Motor neuron (in vitro differentiated cells): ENCODE measurements at regions not wholly inside any gene's neighbourhood (a gene's known extent, or its start where the extent isn't known, plus 50 kb on each side); places are given as distances from the start of the nearest gene placed in this dataset.

Experiments
- ATAC-seq, 8 experiments: fragments of 200-7000 bp; cut with Tn5 transposase; replicated peaks in 6 of 8; 2 replicates each; pipeline ENCODE4 v1.8.0; 2021; ENCODE audit warnings: mild to moderate bottlenecking in 8 of 8, moderate library complexity in 8 of 8
- H3K27ac ChIP-seq, 2 donors: fragments of 250-450 bp; sonication (Bioruptor Pico); 2 replicates each; pipeline ENCODE4 v1.9.0; 2021; ENCODE audit warnings: antibody characterized with exemption in 2 of 2, mild to moderate bottlenecking in 2 of 2, moderate library complexity in 1 of 2
- H3K4me1 ChIP-seq, 2 donors: fragments of 250-450 bp; sonication (Bioruptor Pico); replicated peaks in 1 of 2; 2 replicates each; pipeline ENCODE4 v1.6.1; 2021; ENCODE audit warnings: antibody characterized with exemption in 2 of 2, mild to moderate bottlenecking in 2 of 2, moderate library complexity in 1 of 2
- H3K4me3 ChIP-seq, 5 donors: fragments of 250-450 bp; sonication (Bioruptor Pico); 2 replicates each; pipeline ENCODE4 v1.9.0; 2021; ENCODE audit warnings: antibody characterized with exemption in 5 of 5, mild to moderate bottlenecking in 5 of 5, moderate library complexity in 4 of 5
- WGBS, 10 experiments: fragments of 450-650 bp; shearing (Covaris generic); methylation state at CpG; one replicate each; pipeline ENCODE4 v1.0.0; 2022; 5-methylcytosine and 5-hydroxymethylcytosine counted together
- in situ Hi-C, 9 experiments: fragments of 400-800 bp; cut with MboI; loops; one replicate each; pipeline ENCODE4 v1.15.0; 2021; ENCODE audit warnings: low sequenced_read_pairs in 9 of 9, low pct_unique_long_range_greater_than_20kb in 2 of 9; ENCODE audit not compliant: unreplicated experiment in 9 of 9

- 74 to 100% (median 92%) methylated on average over 1 to 3 of the region's 3 CpGs; no CpG with 5 or more reads in 6 of the 10 experiments for WGBS, 10 experiments
- H3K4me3 ChIP-seq: no peak overlapping the region
- peak in 2 of 8 experiments; percentile 17 to 40 for ATAC-seq
- peaks cover 10 to 25% of the 10 kb centered on the region in 2 donors for H3K4me1 ChIP-seq
- in situ Hi-C loops: no loop called here
- no peak overlapping the region for H3K27ac ChIP-seq
Measured at GRCh38 chr21:31548688-31549087, 110.8 kb upstream of the SOD1 start.

GRCh38 chr21:31546443-31547170, 112.9 kb upstream of the SOD1 start:
- in situ Hi-C loops: no loop called here
- Histone ChIP-seq H3K27ac (no peak overlapping the region), H3K4me3 (no peak overlapping the region), H3K4me1 (peaks cover 5 to 15% of the 10 kb centered on the region in 2 donors)
- 30 to 95% (median 65%) methylated on average over 2 to 3 of the region's 3 CpGs; no CpG with 5 or more reads in 2 of the 10 experiments for WGBS, 10 experiments
- ATAC-seq: peak in 4 of 8 experiments; percentile 52 to 91 (median 68)

GRCh38 chr21:31545036-31545435, 114.5 kb upstream of the SOD1 start:
- WGBS, 10 experiments: 60 to 100% (median 67%) methylated on average over 1 of the region's 1 CpG; no CpG with 5 or more reads in 3 of the 10 experiments
- Histone ChIP-seq H3K4me3 (no peak overlapping the region), H3K4me1 (peaks cover 5 to 15% of the 10 kb centered on the region in 2 donors), H3K27ac (no peak overlapping the region)
- no peak for ATAC-seq
- in situ Hi-C loops: no loop called here

GRCh38 chr21:31543191-31543590, 116.3 kb upstream of the SOD1 start:
- Histone ChIP-seq H3K4me3 (no peak overlapping the region), H3K27ac (no peak overlapping the region)
- 14 to 100% (median 91%) methylated on average over 2 to 16 of the region's 16 CpGs; no CpG with 5 or more reads in 1 of the 10 experiments for WGBS, 10 experiments

GRCh38 chr21:31538816-31539215, 120.7 kb upstream of the SOD1 start:
- Histone ChIP-seq H3K4me3 (no peak overlapping the region), H3K4me1 (no peaks in the 10 kb centered on the region), H3K27ac (no peak overlapping the region)
- no peak for ATAC-seq
- WGBS, 10 experiments: 0 to 90% (median 65%) methylated on average over 1 to 7 of the region's 10 CpGs; no CpG with 5 or more reads in 2 of the 10 experiments
- in situ Hi-C loops: no loop called here

More at GRCh38 chr21:31543191-31543590, 116.3 kb upstream of the SOD1 start:
- H3K4me1 ChIP-seq: peaks cover 5 to 15% of the 10 kb centered on the region in 2 donors
- ATAC-seq: peak in 1 of 8 experiments; percentile 82
- in situ Hi-C loops: no loop called here

GRCh38 chr21:31537872-31538576, 121.5 kb upstream of the SOD1 start:
- no peak for ATAC-seq
- in situ Hi-C loops: no loop called here
- 48 to 100% (median 85%) methylated on average over 1 to 10 of the region's 10 CpGs for WGBS, 10 experiments
- H3K4me1 ChIP-seq: no peaks in the 10 kb centered on the region
- H3K27ac ChIP-seq: no peak overlapping the region
- no peak overlapping the region for H3K4me3 ChIP-seq

- Histone ChIP-seq H3K27ac (no peak overlapping the region), H3K4me3 (no peak overlapping the region), H3K4me1 (peaks cover 0 to 5% of the 10 kb centered on the region in 2 donors)
- no peak for ATAC-seq
- WGBS, 10 experiments: 14 to 100% (median 76%) methylated on average over 1 to 8 of the region's 8 CpGs; no CpG with 5 or more reads in 1 of the 10 experiments
- in situ Hi-C loops: no loop called here
Measured at GRCh38 chr21:31536138-31536537, 123.4 kb upstream of the SOD1 start.

- Histone ChIP-seq H3K27ac (peak overlapping the region in 1 of 2 donors; percentile 27), H3K4me3 (no peak overlapping the region), H3K4me1 (peaks cover 2 to 5% of the 10 kb centered on the region in 2 donors)
- ATAC-seq: peak in 5 of 8 experiments; percentile 32 to 66 (median 49)
- WGBS, 10 experiments: 67 to 100% (median 96%) methylated on average over 1 of the region's 1 CpG; no CpG with 5 or more reads in 6 of the 10 experiments
- in situ Hi-C loops: no loop called here
Measured at GRCh38 chr21:31531967-31532366, 127.5 kb upstream of the SOD1 start.

- WGBS, 10 experiments: 24 to 92% (median 80%) methylated on average over 2 to 8 of the region's 10 CpGs
- no peak overlapping the region for H3K27ac ChIP-seq
- ATAC-seq: peak in 6 of 8 experiments; percentile 22 to 83 (median 53)
- H3K4me3 ChIP-seq: no peak overlapping the region
- in situ Hi-C loops: no loop called here
- H3K4me1 ChIP-seq: peaks cover 2 to 5% of the 10 kb centered on the region in 2 donors
Measured at GRCh38 chr21:31530897-31531705, 128.4 kb upstream of the SOD1 start.

GRCh38 chr21:31530364-31530763, 129.1 kb upstream of the SOD1 start:
- Histone ChIP-seq H3K4me3 (no peak overlapping the region), H3K4me1 (peaks cover 2 to 5% of the 10 kb centered on the region in 2 donors), H3K27ac (no peak overlapping the region)
- ATAC-seq: no peak
- WGBS, 10 experiments: 20 to 94% (median 88%) methylated on average over 1 to 6 of the region's 9 CpGs; no CpG with 5 or more reads in 4 of the 10 experiments
- in situ Hi-C loops: no loop called here

GRCh38 chr21:31529406-31529805, 130.1 kb upstream of the SOD1 start:
- no peak overlapping the region for H3K27ac ChIP-seq
- no peak for ATAC-seq
- H3K4me3 ChIP-seq: no peak overlapping the region
- in situ Hi-C loops: no loop called here
- H3K4me1 ChIP-seq: peaks cover 2 to 5% of the 10 kb centered on the region in 2 donors
- WGBS, 10 experiments: 14 to 100% (median 64%) methylated on average over 1 of the region's 1 CpG; no CpG with 5 or more reads in 2 of the 10 experiments

GRCh38 chr21:31526040-31526439, 133.5 kb upstream of the SOD1 start:
- Histone ChIP-seq H3K4me3 (no peak overlapping the region), H3K27ac (no peak overlapping the region), H3K4me1 (peaks cover 0 to 2% of the 10 kb centered on the region in 2 donors)
- 71 to 100% (median 91%) methylated on average over 1 to 4 of the region's 4 CpGs; no CpG with 5 or more reads in 2 of the 10 experiments for WGBS, 10 experiments
- no peak for ATAC-seq
- in situ Hi-C loops: no loop called here
